GM12878 (cell line): ENCODE measurements at regions not wholly inside any gene's neighbourhood (a gene's known extent, or its start where the extent isn't known, plus 50 kb on each side); places are given as distances from the start of the nearest gene placed in this dataset.

Source experiments
- ATAC-seq: fragments of 200-7000 bp; cut with Tn5 transposase; 3 replicates; pipeline ENCODE4 v1.9.1; 2020; ENCODE audit warnings: mild to moderate bottlenecking, moderate library complexity
- BruUV-seq: library from RNA; stranded (reverse); fragments of 400-500 nt; replicated peaks from 2 replicates; lab custom pipeline; 2021; lab: Mats Ljungman, UMichigan
- CTCF ChIA-PET: fragments of 300-600 bp; sonication (Branson Sonifier 250); formaldehyde crosslinking; extraction: SDS; loops from one replicate; lab custom pipeline; 2021; ENCODE audit warnings: inconsistent platforms; lab: Yijun Ruan, JAX
- POLR2A ChIA-PET: fragments of 350-600 bp; formaldehyde crosslinking; extraction: SDS; loops from one replicate; lab custom pipeline; 2021; ENCODE audit warnings: inconsistent platforms; lab: Charles Lee
- RAD21 ChIA-PET: fragments of 300-600 bp; sonication (Branson Sonifier 250); formaldehyde crosslinking; loops from one replicate; lab custom pipeline; 2023; ENCODE audit warnings: antibody characterized with exemption; ENCODE audit not compliant: unreplicated experiment; lab: Charles Lee
- SMC1A ChIA-PET: fragments of 300-600 bp; sonication (Branson Sonifier 250); formaldehyde crosslinking; loops from one replicate; lab custom pipeline; 2023; ENCODE audit not compliant: unreplicated experiment, uncharacterized antibody; lab: Charles Lee
- DNase-seq: peaks from one replicate; pipeline ENCODE4 v3.0.0-alpha.2; 2011; ENCODE audit warnings: low read depth, low spot score
- FAIRE-seq: peaks from 3 replicates; lab custom pipeline; 2011; peaks lifted over from hg19 to GRCh38; lab: Jason Lieb, UNC
- H2AFZ ChIP-seq: 2 replicates; pipeline ENCODE4 v1.6.0; 2011; ENCODE audit warnings: low read depth, low read length, control low read depth; ENCODE audit not compliant: control insufficient read depth
- H3K27ac ChIP-seq: 2 replicates; pipeline ENCODE4 v1.5.1; 2011; ENCODE audit warnings: control low read depth; ENCODE audit not compliant: control insufficient read depth, insufficient read depth
- H3K27me3 ChIP-seq, 2 experiments: replicated peaks in 1 of 2; 2 replicates each; pipeline versions ENCODE4 v1.6.0 to v1.6.1; 2011; ENCODE audit warnings: low read length in 1 of 2; ENCODE audit not compliant: control insufficient read depth in 2 of 2, insufficient read depth in 2 of 2
- H3K36me3 ChIP-seq, 2 experiments: 2 replicates each; pipeline ENCODE4 v1.5.1; 2011; ENCODE audit warnings: low read length in 1 of 2; ENCODE audit not compliant: control insufficient read depth in 2 of 2, insufficient read depth in 2 of 2
- H3K4me1 ChIP-seq: 2 replicates; pipeline ENCODE4 v1.6.1; 2011; ENCODE audit warnings: mild to moderate bottlenecking, low read length, moderate library complexity, mixed read lengths; ENCODE audit not compliant: control insufficient read depth, insufficient read depth
- H3K4me2 ChIP-seq: 2 replicates; pipeline ENCODE4 v1.6.0; 2011; ENCODE audit warnings: control low read depth; ENCODE audit not compliant: control insufficient read depth, insufficient read depth
- H3K4me3 ChIP-seq: fragments of 200-600 bp; sonication (generic); 2 replicates; pipeline ENCODE4 v1.5.1; 2016
- H3K79me2 ChIP-seq: 2 replicates; pipeline ENCODE4 v1.6.0; 2011; ENCODE audit warnings: low read length; ENCODE audit not compliant: control insufficient read depth, insufficient read depth
- H3K9ac ChIP-seq: 2 replicates; pipeline ENCODE4 v1.8.0; 2011; ENCODE audit warnings: low read length, control low read depth, mixed read lengths; ENCODE audit not compliant: control insufficient read depth, insufficient read depth
- H3K9me3 ChIP-seq: replicated peaks from 3 replicates; pipeline ENCODE4 v1.5.1; 2011; ENCODE audit warnings: mild to moderate bottlenecking, low read length; ENCODE audit not compliant: control insufficient read depth, insufficient read depth
- H4K20me1 ChIP-seq: 2 replicates; pipeline ENCODE4 v1.6.0; 2011; ENCODE audit not compliant: control insufficient read depth, insufficient read depth
- CBFB ChIP-seq: IDR thresholded peaks from 2 replicates; pipeline ENCODE4 v1.6.1; 2016; ENCODE audit warnings: antibody characterized with exemption, low read depth
- CBX3 ChIP-seq: fragments of 200-600 bp; sonication (generic); IDR thresholded peaks from 2 replicates; pipeline ENCODE4 v1.6.1; 2016; ENCODE audit warnings: low read depth, borderline replicate concordance
- CBX5 ChIP-seq: sonication (generic); IDR thresholded peaks from 2 replicates; pipeline ENCODE4 v1.6.1; 2016; ENCODE audit warnings: low read depth, moderate library complexity, mild to moderate bottlenecking, inconsistent platforms
- HDAC6 ChIP-seq: fragments of 200-600 bp; sonication (generic); IDR thresholded peaks from one replicate; pipeline ENCODE4 v1.8.0; 2017; ENCODE audit warnings: antibody characterized with exemption; ENCODE audit not compliant: unreplicated experiment
- IRF4 ChIP-seq: IDR thresholded peaks from 2 replicates; pipeline ENCODE4 v1.6.1; 2011; ENCODE audit warnings: low read depth, low read length
- NFYB ChIP-seq: IDR thresholded peaks from 2 replicates; pipeline ENCODE4 v1.6.1; 2011; ENCODE audit warnings: low read depth, mild to moderate bottlenecking, low read length, improper control_type of control experiment, moderate library complexity; ENCODE audit not compliant: insufficient read depth
- POLR2AphosphoS5 ChIP-seq: IDR thresholded peaks from 2 replicates; pipeline ENCODE4 v1.6.1; 2011; ENCODE audit warnings: mild to moderate bottlenecking, low read length, inconsistent platforms
- POU2F2 ChIP-seq: IDR thresholded peaks from 3 replicates; pipeline ENCODE4 v1.6.1; 2011; ENCODE audit warnings: low read depth, mild to moderate bottlenecking, low read length, borderline replicate concordance
- SIN3A ChIP-seq: IDR thresholded peaks from 2 replicates; pipeline ENCODE4 v1.6.1; 2012; ENCODE audit warnings: low read depth, low read length, improper control_type of control experiment
- TAF1 ChIP-seq: IDR thresholded peaks from 2 replicates; pipeline ENCODE4 v1.6.1; 2011; ENCODE audit warnings: mild to moderate bottlenecking, low read depth, low read length, borderline replicate concordance
- ZNF622 ChIP-seq: fragments of 450-650 bp; IDR thresholded peaks from 2 replicates; pipeline ENCODE4 v1.6.1; 2017; ENCODE audit warnings: mild to moderate bottlenecking, inconsistent platforms
- WGBS: methylation state at CpG from one replicate; pipeline ENCODE4 v1.1.6; 2016; ENCODE audit warnings: low lambda C conversion rate; ENCODE audit not compliant: insufficient replicate concordance, insufficient coverage; ENCODE audit errors: missing lambda C conversion rate; 5-methylcytosine and 5-hydroxymethylcytosine counted together
- in situ Hi-C: fragments of 300-500 bp; cut with MboI; formaldehyde crosslinking; loops from 9 replicates; pipeline ENCODE4 v1.14.3; 2018; ENCODE audit warnings: mixed read lengths
- intact Hi-C: fragments of 100-400 bp; cut with micrococcal nuclease; formaldehyde crosslinking; loops from one replicate; pipeline ENCODE4 v1.14.2; 2022; ENCODE audit not compliant: unreplicated experiment
- TF ChIP-seq, protein P1 (sequence below): fragments of 450-650 bp; formaldehyde crosslinking; IDR thresholded peaks from 2 replicates; pipeline ENCODE4 v1.4.0; 2022; ENCODE audit warnings: mild to moderate bottlenecking, moderate library complexity

DNA sequence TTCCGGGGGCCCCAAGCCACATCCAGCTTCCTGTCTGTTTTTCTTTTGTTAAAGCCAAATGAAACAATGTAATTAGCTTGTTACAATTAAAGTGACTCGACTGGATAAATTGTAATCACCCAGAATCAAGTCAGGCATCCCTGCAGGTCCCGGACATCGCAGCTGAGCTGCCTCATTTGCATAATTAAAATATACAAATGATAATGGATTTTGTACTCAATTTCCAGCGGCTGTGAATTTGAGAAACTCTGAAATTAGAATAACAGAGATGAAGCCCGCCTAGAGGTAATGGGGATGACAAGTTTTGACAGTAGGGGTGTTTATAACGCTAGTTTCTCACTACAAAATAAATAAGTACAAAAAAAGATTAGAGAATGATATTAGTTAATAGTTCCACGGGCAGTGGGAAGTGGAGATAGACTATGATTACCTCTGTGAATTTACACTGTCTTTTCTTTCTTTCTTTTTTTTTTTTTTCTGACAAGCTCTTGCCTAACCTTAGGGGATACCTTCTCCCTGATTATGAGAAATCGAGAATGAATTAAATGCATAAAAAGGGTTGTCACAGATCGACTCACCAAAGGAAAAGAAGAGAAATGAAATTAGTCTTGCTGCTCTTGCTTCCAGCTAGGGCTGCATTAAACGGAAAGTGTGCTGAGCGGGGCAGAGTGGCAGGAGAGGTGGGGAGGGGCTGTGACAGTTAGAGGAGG, 82.6 kb upstream of the SKOR2 start (continued):
- TF ChIP-seq SIN3A (no peak), POU2F2 (no peak), CBX5 (no peak), POLR2AphosphoS5 (no peak)

DNA sequence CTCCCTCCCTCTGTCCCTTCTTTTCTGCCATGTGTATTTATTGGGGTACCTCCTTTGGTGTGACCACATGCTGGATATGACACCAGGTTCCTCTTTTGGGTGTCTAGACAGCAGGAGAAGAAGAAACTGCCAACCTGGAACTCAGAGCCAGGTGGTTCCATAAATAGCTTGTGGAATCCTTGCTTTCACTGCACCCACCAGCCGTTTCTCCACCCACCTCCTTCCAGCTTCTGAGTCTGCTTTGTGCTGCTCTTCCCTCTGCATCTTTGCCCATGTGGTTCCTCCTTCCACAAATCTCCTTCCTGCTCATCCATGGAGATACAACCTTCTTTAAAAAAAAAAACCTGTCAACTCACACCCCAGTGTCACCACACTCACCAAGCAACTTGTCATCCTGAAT, 80.2 kb upstream of the SKOR2 start:
- H3K27ac ChIP-seq, result no peak overlapping the region
- H3K4me1 ChIP-seq, result no peaks in the 10 kb centered on the region
- SMC1A ChIA-PET, result no interaction called here
- no peak for ATAC-seq
- CTCF ChIA-PET, result no interaction called here
- H3K9me3 ChIP-seq, result no peaks in the 10 kb centered on the region
- RAD21 ChIA-PET, result no interaction called here
- no TSS peak for BruUV-seq
- WGBS, result 0% methylated on average over 1 of the region's 1 CpG
- no peak overlapping the region for H3K4me2 ChIP-seq
- H3K79me2 ChIP-seq, result no peaks in the 10 kb centered on the region
- H4K20me1 ChIP-seq, result no peaks in the 10 kb centered on the region
- no peak for FAIRE-seq
- H3K9ac ChIP-seq, result no peak overlapping the region
- in situ Hi-C loops (no loop called here), intact Hi-C loops (no loop called here)
- no peaks in the 10 kb centered on the region for H3K36me3 ChIP-seq
- H3K4me3 ChIP-seq, result no peak overlapping the region
- POLR2A ChIA-PET, result no interaction called here
- DNase-seq, result no peak
- TF ChIP-seq CBX3 (no peak), TAF1 (no peak), NFYB (no peak), HDAC6 (no peak), ZNF622 (no peak), IRF4 (no peak), CBFB (no peak)
- TF ChIP-seq, protein P1, sequence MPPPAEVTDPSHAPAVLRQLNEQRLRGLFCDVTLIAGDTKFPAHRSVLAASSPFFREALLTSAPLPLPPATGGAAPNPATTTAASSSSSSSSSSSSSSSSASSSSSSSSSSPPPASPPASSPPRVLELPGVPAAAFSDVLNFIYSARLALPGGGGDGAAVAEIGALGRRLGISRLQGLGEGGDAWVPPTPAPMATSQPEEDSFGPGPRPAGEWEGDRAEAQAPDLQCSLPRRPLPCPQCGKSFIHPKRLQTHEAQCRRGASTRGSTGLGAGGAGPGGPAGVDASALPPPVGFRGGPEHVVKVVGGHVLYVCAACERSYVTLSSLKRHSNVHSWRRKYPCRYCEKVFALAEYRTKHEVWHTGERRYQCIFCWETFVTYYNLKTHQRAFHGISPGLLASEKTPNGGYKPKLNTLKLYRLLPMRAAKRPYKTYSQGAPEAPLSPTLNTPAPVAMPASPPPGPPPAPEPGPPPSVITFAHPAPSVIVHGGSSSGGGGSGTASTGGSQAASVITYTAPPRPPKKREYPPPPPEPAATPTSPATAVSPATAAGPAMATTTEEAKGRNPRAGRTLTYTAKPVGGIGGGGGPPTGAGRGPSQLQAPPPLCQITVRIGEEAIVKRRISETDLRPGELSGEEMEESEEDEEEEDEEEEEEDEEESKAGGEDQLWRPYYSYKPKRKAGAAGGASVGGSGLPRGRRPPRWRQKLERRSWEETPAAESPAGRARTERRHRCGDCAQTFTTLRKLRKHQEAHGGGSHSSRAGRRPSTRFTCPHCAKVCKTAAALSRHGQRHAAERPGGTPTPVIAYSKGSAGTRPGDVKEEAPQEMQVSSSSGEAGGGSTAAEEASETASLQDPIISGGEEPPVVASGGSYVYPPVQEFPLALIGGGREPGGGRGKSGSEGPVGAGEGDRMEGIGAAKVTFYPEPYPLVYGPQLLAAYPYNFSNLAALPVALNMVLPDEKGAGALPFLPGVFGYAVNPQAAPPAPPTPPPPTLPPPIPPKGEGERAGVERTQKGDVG (CRISPR knock-in tag), result no peak
- no peaks in the 10 kb centered on the region; a peak in 2 of 4 replicates for H3K27me3 ChIP-seq
- H2AFZ ChIP-seq, result no peak overlapping the region
